K562 (cell line): ENCODE measurements at regions not wholly inside any gene's neighbourhood (a gene's known extent, or its start where the extent isn't known, plus 50 kb on each side); places are given as distances from the start of the nearest gene placed in this dataset.

Source experiments
- ATAC-seq: fragments of 200-7000 bp; cut with Tn5 transposase; 3 replicates; pipeline ENCODE4 v1.9.1; 2020; ENCODE audit warnings: moderate library complexity
- BruUV-seq: library from RNA; stranded (reverse); fragments of 400-500 nt; replicated peaks from 2 replicates; lab custom pipeline; 2021; lab: Mats Ljungman, UMichigan
- CTCF ChIA-PET: fragments of 300-600 bp; formaldehyde crosslinking; extraction: SDS; loops from one replicate; lab custom pipeline; 2021; ENCODE audit warnings: low intra/inter-chr PET ratio; lab: Yijun Ruan, JAX
- POLR2A ChIA-PET: fragments of 300-600, 350-650 bp; sonication (Branson Sonifier 250); formaldehyde crosslinking; extraction: SDS; loops from one replicate; lab custom pipeline; 2021; ENCODE audit warnings: antibody characterized with exemption, inconsistent platforms; lab: Yijun Ruan, JAX
- DNase-seq, 4 experiments: peaks; one replicate each; pipeline versions ENCODE4 v3.0.0 to v3.0.0-alpha.2; 2011 to 2018; ENCODE audit warnings: low spot score in 3 of 4, mixed read lengths in 3 of 4; ENCODE audit errors: extremely low read depth in 1 of 4
- FAIRE-seq: peaks from 2 replicates; lab custom pipeline; 2011; peaks lifted over from hg19 to GRCh38; lab: Jason Lieb, UNC
- H2AFZ ChIP-seq: 2 replicates; pipeline ENCODE4 v1.6.0; 2011; ENCODE audit warnings: low read depth, low read length, control low read depth, inconsistent platforms
- H3K27ac ChIP-seq: fragments of 200-600 bp; 3 replicates; pipeline ENCODE4 v1.8.0; 2011; ENCODE audit warnings: low read depth, mild to moderate bottlenecking, control low read depth, inconsistent platforms, low read length, moderate library complexity, mixed read lengths; ENCODE audit errors: extremely low read depth
- H3K27me3 ChIP-seq, 2 experiments: fragments of 300-600 bp in 1 of 2; 2 replicates in 1 of 2; 3 replicates in 1 of 2; pipeline versions ENCODE4 v1.6.0 to v1.8.0; 2011; ENCODE audit warnings: inconsistent platforms in 2 of 2, low read length in 2 of 2, mild to moderate bottlenecking in 1 of 2, mixed read lengths in 1 of 2, moderate library complexity in 1 of 2; ENCODE audit not compliant: control insufficient read depth in 2 of 2, insufficient read depth in 2 of 2
- H3K36me3 ChIP-seq: fragments of 300-600 bp; 3 replicates; pipeline ENCODE4 v1.8.0; 2011; ENCODE audit warnings: mild to moderate bottlenecking, low read length, inconsistent platforms; ENCODE audit not compliant: control insufficient read depth, insufficient read depth
- H3K4me1 ChIP-seq, 2 experiments: fragments of 200-600 bp in 1 of 2; replicated peaks in 1 of 2; 2 replicates in 1 of 2; 3 replicates in 1 of 2; pipeline versions ENCODE4 v1.5.1 to v1.8.0; 2011; ENCODE audit warnings: inconsistent platforms in 2 of 2, low read length in 2 of 2, mild to moderate bottlenecking in 1 of 2, mixed read lengths in 1 of 2, moderate library complexity in 1 of 2; ENCODE audit not compliant: control insufficient read depth in 2 of 2, insufficient read depth in 2 of 2
- H3K4me2 ChIP-seq: 2 replicates; pipeline ENCODE4 v1.6.1; 2011; ENCODE audit warnings: low read length, control low read depth, inconsistent platforms, mixed read lengths; ENCODE audit not compliant: insufficient read depth
- H3K4me3 ChIP-seq: fragments of 200-600 bp; sonication (generic), shearing (Covaris generic); 2 replicates; pipeline ENCODE4 v1.5.1; 2016; ENCODE audit warnings: control low read depth, inconsistent platforms
- H3K79me2 ChIP-seq: fragments of 200-600 bp; 3 replicates; pipeline ENCODE4 v1.8.0; 2011; ENCODE audit warnings: low read length, inconsistent platforms; ENCODE audit not compliant: control insufficient read depth, insufficient read depth
- H3K9ac ChIP-seq, 2 experiments: 2 replicates each; pipeline versions ENCODE4 v1.6.0 to v1.6.1; 2011; ENCODE audit warnings: low read depth in 2 of 2, low read length in 2 of 2, control low read depth in 1 of 2, inconsistent platforms in 1 of 2, mild to moderate bottlenecking in 1 of 2, mixed read lengths in 1 of 2; ENCODE audit not compliant: insufficient read depth in 1 of 2
- H3K9me1 ChIP-seq: one replicate; pipeline ENCODE4 v1.6.0; 2011; ENCODE audit warnings: inconsistent platforms, mild to moderate bottlenecking, low read length, moderate library complexity; ENCODE audit not compliant: control insufficient read depth, insufficient read depth
- H3K9me3 ChIP-seq: replicated peaks from 2 replicates; pipeline ENCODE4 v1.5.1; 2011; ENCODE audit warnings: low read depth, low read length, inconsistent platforms; ENCODE audit not compliant: control insufficient read depth, insufficient read depth
- H4K20me1 ChIP-seq: replicated peaks from 2 replicates; pipeline ENCODE4 v1.6.1; 2011; ENCODE audit warnings: low read length, inconsistent platforms, mixed read lengths; ENCODE audit not compliant: control insufficient read depth, insufficient read depth
- GABPB2 ChIP-seq: fragments of 250-450 bp; sonication (Bioruptor Pico); conservative IDR thresholded peaks from 2 replicates; pipeline ENCODE4 v1.5.1; 2021; ENCODE audit warnings: mild to moderate bottlenecking
- HDAC2 ChIP-seq: fragments of 450-650 bp; IDR thresholded peaks from 2 replicates; pipeline ENCODE4 v1.6.1; 2016; ENCODE audit warnings: mild to moderate bottlenecking
- HINFP ChIP-seq: fragments of 450-650 bp; conservative IDR thresholded peaks from 2 replicates; pipeline ENCODE4 v1.6.1; 2016; ENCODE audit warnings: missing genetic modification characterization, low read depth, mild to moderate bottlenecking, control low read depth, missing compliant biosample characterization
- MIER1 ChIP-seq: fragments of 450-650 bp; IDR thresholded peaks from 2 replicates; pipeline ENCODE4 v1.6.1; 2016; ENCODE audit warnings: antibody characterized with exemption, mild to moderate bottlenecking, low read depth
- NCOA6 ChIP-seq: fragments of 450-650 bp; IDR thresholded peaks from 2 replicates; pipeline ENCODE4 v1.6.1; 2017; ENCODE audit warnings: mild to moderate bottlenecking
- NEUROD1 ChIP-seq: fragments of 150-350 bp; IDR thresholded peaks from 2 replicates; pipeline ENCODE4 v1.6.1; 2014; ENCODE audit warnings: borderline replicate concordance, low read length, low read depth; ENCODE audit not compliant: partially characterized antibody
- NFE2 ChIP-seq: IDR thresholded peaks from 2 replicates; pipeline ENCODE4 v1.6.1; 2014; ENCODE audit warnings: antibody characterized with exemption, low read depth
- NFXL1 ChIP-seq: fragments of 450-650 bp; formaldehyde crosslinking; IDR thresholded peaks from 2 replicates; pipeline ENCODE4 v1.4.0; 2021; ENCODE audit warnings: mild to moderate bottlenecking
- PTTG1 ChIP-seq: fragments of 450-650 bp; IDR thresholded peaks from 2 replicates; pipeline ENCODE4 v1.6.1; 2016; ENCODE audit warnings: low read depth, mild to moderate bottlenecking, missing genetic modification characterization, missing compliant biosample characterization
- RBFOX2 ChIP-seq: fragments of 200-400 bp; formaldehyde crosslinking; IDR thresholded peaks from 2 replicates; pipeline ENCODE4 v1.6.1; 2017; ENCODE audit warnings: low read depth, mild to moderate bottlenecking, low read length, moderate library complexity
- STAT5A ChIP-seq: IDR thresholded peaks from 2 replicates; pipeline ENCODE4 v1.6.1; 2012; ENCODE audit warnings: low read length, inconsistent platforms, borderline replicate concordance
- TCFL5 ChIP-seq: fragments of 250-450 bp; sonication (Bioruptor Pico); conservative IDR thresholded peaks from 2 replicates; pipeline ENCODE4 v1.6.1; 2021; ENCODE audit warnings: mild to moderate bottlenecking, moderate library complexity, matching md5 sums
- ZC3H8 ChIP-seq: fragments of 450-650 bp; IDR thresholded peaks from 2 replicates; pipeline ENCODE4 v1.6.1; 2017
- ZNF143 ChIP-seq: sonication (generic); formaldehyde crosslinking; IDR thresholded peaks from 2 replicates; pipeline ENCODE4 v1.9.0; 2022; ENCODE audit warnings: mild to moderate bottlenecking, missing genetic modification reagents
- ZNF253 ChIP-seq: fragments of 250-450 bp; sonication (Bioruptor Pico); conservative IDR thresholded peaks from 2 replicates; pipeline ENCODE4 v1.6.1; 2021; ENCODE audit warnings: mild to moderate bottlenecking
- ZNF280B ChIP-seq: fragments of 250-450 bp; sonication (Bioruptor Pico); IDR thresholded peaks from 2 replicates; pipeline ENCODE4 v1.5.1; 2021; ENCODE audit warnings: mild to moderate bottlenecking
- ZNF408 ChIP-seq: fragments of 250-450 bp; sonication (Bioruptor Pico); IDR thresholded peaks from 2 replicates; pipeline ENCODE4 v1.4.0; 2020; ENCODE audit warnings: low read depth, mild to moderate bottlenecking, moderate library complexity
- ZNF644 ChIP-seq: fragments of 200-800 bp; sonication (Bioruptor generic); IDR thresholded peaks from 2 replicates; pipeline ENCODE4 v1.6.1; 2016; ENCODE audit warnings: low read depth, missing genetic modification characterization, missing compliant biosample characterization
- WGBS: fragments of 100-300 bp; shearing (Covaris generic); methylation state at CpG from one replicate; pipeline ENCODE4 v1.1.6; 2016; ENCODE audit warnings: low coverage, mixed read lengths; ENCODE audit not compliant: insufficient coverage; ENCODE audit errors: missing lambda C conversion rate; 5-methylcytosine and 5-hydroxymethylcytosine counted together
- in situ Hi-C: fragments of 300-500 bp; cut with MboI; formaldehyde crosslinking; loops from 4 replicates; pipeline ENCODE4 v1.15.0; 2018; ENCODE audit warnings: inconsistent platforms, mixed read lengths
- intact Hi-C: fragments of 100-400 bp; cut with micrococcal nuclease; formaldehyde crosslinking; loops from 2 replicates; pipeline ENCODE4 v1.14.2; 2022
- TF ChIP-seq, protein P1 (sequence below): IDR thresholded peaks from 2 replicates; pipeline ENCODE4 v1.6.1; 2012; ENCODE audit warnings: low read depth, low read length, improper control_type of control experiment, borderline replicate concordance

- no peak overlapping the region for H3K27ac ChIP-seq
- H3K9ac ChIP-seq, result no peak overlapping the region
- H3K79me2 ChIP-seq, result no peaks in the 10 kb centered on the region
- no peak for ATAC-seq
- no peaks in the 10 kb centered on the region for H3K27me3 ChIP-seq
- TF ChIP-seq GABPB2 (CRISPR knock-in tag) (no peak), RBFOX2 (no peak), ZNF143 (CRISPR knock-in tag) (no peak), TCFL5 (CRISPR knock-in tag) (no peak), ZC3H8 (no peak), ZNF644 (tag) (no peak), HDAC2 (no peak), HINFP (tag) (no peak), ZNF280B (no peak), PTTG1 (tag) (no peak), ZNF408 (CRISPR knock-in tag) (no peak), ZNF253 (CRISPR knock-in tag) (no peak), NEUROD1 (no peak), MIER1 (no peak), NFXL1 (CRISPR knock-in tag) (no peak), NFE2 (no peak), STAT5A (no peak), NCOA6 (no peak)
- TF ChIP-seq, protein P1, sequence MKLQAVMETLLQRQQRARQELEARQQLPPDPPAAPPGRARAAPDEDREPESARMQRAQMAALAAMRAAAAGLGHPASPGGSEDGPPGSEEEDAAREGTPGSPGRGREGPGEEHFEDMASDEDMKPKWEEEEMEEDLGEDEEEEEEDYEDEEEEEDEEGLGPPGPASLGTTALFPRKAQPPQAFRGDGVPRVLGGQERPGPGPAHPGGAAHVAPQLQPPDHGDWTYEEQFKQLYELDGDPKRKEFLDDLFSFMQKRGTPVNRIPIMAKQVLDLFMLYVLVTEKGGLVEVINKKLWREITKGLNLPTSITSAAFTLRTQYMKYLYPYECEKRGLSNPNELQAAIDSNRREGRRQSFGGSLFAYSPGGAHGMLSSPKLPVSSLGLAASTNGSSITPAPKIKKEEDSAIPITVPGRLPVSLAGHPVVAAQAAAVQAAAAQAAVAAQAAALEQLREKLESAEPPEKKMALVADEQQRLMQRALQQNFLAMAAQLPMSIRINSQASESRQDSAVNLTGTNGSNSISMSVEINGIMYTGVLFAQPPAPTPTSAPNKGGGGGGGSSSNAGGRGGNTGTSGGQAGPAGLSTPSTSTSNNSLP, result no peak
- ChIA-PET POLR2A (no interaction called here), CTCF (no interaction called here)
- no peak overlapping the region for H3K4me2 ChIP-seq
- no peaks in the 10 kb centered on the region for H3K9me1 ChIP-seq
- H3K9me3 ChIP-seq, result no peaks in the 10 kb centered on the region
- H2AFZ ChIP-seq, result no peak overlapping the region
- no peak for FAIRE-seq
- in situ Hi-C loops (no loop called here), intact Hi-C loops (no loop called here)
- H4K20me1 ChIP-seq, result no peaks in the 10 kb centered on the region
- 4% methylated on average over 3 of the region's 3 CpGs for WGBS
- no peaks in the 10 kb centered on the region for H3K4me1 ChIP-seq
- DNase-seq, result no peak
- no peak overlapping the region for H3K4me3 ChIP-seq
- BruUV-seq, result no TSS peak
- no peaks in the 10 kb centered on the region for H3K36me3 ChIP-seq
These were observed 222.1 kb upstream of the SOX14 start for GRCh38 chr3:137542049-137542448.
